ENCODE measurements at regions not wholly inside any gene's neighbourhood (a gene's known extent, or its start where the extent isn't known, plus 50 kb on each side); places are given as distances from the start of the nearest gene placed in this dataset.

GRCh38 chr16:22763437-22764080 lies 50.4 kb upstream of the HS3ST2 start:
- no peak for TF ChIP-seq CTCF (IDR thresholded peaks at IDR 0.05; ENCODE audit: insufficient read depth in 1 of 2, low read depth in 1 of 2, low read length in 1 of 2, severe bottlenecking in 1 of 2, unreplicated experiment in 1 of 2)
- no peaks in the 10 kb centered on the region for H3K36me3 ChIP-seq (ENCODE audit: control insufficient read depth, insufficient read depth, low read length)
- no peaks in the 10 kb centered on the region for H3K4me1 Mint-ChIP-seq (ENCODE audit: low read depth, unreplicated experiment)
- no peaks in the 10 kb centered on the region for H3K9me3 ChIP-seq
- no peak overlapping the region for H3K4me3 Mint-ChIP-seq (ENCODE audit: unreplicated experiment)
- BruUV-seq (replicated peaks) = no TSS peak
- no peak overlapping the region for H3K27ac Mint-ChIP-seq (ENCODE audit: unreplicated experiment)
- no peak overlapping the region for H3K4me3 ChIP-seq (ENCODE audit: low read depth, low read length)
- ChIA-PET CTCF (no interaction called here), POLR2A (no interaction called here)
- peaks cover 3% of the 10 kb centered on the region for H3K27me3 Mint-ChIP-seq (ENCODE audit: insufficient read depth, unreplicated experiment)
- intact Hi-C loops (cut with micrococcal nuclease; ENCODE audit: unreplicated experiment) = no loop called here
- H3K4me1 ChIP-seq = no peaks in the 10 kb centered on the region
- no peaks in the 10 kb centered on the region for H3K36me3 Mint-ChIP-seq (ENCODE audit: insufficient read depth, unreplicated experiment)
- no peaks in the 10 kb centered on the region for H3K27me3 ChIP-seq (replicated peaks; ENCODE audit: control insufficient read depth, insufficient read depth, low read length)
- H3K9me3 Mint-ChIP-seq (ENCODE audit: unreplicated experiment) = no peaks in the 10 kb centered on the region
- DNase-seq = no peak

Data from Caco-2 (cell line).